SU-DHL-6 (cell line): ENCODE measurements at regions not wholly inside any gene's neighbourhood (a gene's known extent, or its start where the extent isn't known, plus 50 kb on each side); places are given as distances from the start of the nearest gene placed in this dataset.

Experiments
- H2AFZ ChIP-seq: fragments of 200-600 bp; sonication (generic); 2 replicates; pipeline ENCODE4 v1.6.1; 2014; ENCODE audit warnings: low read depth, mild to moderate bottlenecking, moderate library complexity, mixed read lengths, antibody characterized with exemption, low read length; ENCODE audit not compliant: severe bottlenecking
- H3F3A ChIP-seq: fragments of 200-600 bp; shearing (Covaris generic); 2 replicates; pipeline ENCODE4 v1.6.0; 2016; ENCODE audit warnings: antibody characterized with exemption, mild to moderate bottlenecking; ENCODE audit not compliant: insufficient read depth
- H3K27ac ChIP-seq: fragments of 200-600 bp; sonication (generic); 2 replicates; pipeline ENCODE4 v1.5.1; 2016; ENCODE audit warnings: low read depth, mild to moderate bottlenecking, low read length, moderate library complexity, mixed read lengths
- H3K27me3 ChIP-seq: fragments of 200-600 bp; sonication (generic), shearing (Covaris generic); 2 replicates; pipeline ENCODE4 v1.6.0; 2014; ENCODE audit warnings: mild to moderate bottlenecking, low read length
- H3K36me3 ChIP-seq: fragments of 200-600 bp; sonication (generic); 2 replicates; pipeline ENCODE4 v1.6.1; 2014; ENCODE audit warnings: mild to moderate bottlenecking, low read length, mixed read lengths
- H3K4me2 ChIP-seq: fragments of 300-600, 200-600 bp; shearing (Covaris generic), sonication (generic); 2 replicates; pipeline ENCODE4 v1.6.0; 2014; ENCODE audit warnings: low read length, low read depth, mild to moderate bottlenecking; ENCODE audit not compliant: poor library complexity, severe bottlenecking
- H3K4me3 ChIP-seq: fragments of 200-600 bp; sonication (generic); 2 replicates; pipeline ENCODE4 v1.5.1; 2014; ENCODE audit warnings: antibody characterized with exemption, low read length, mild to moderate bottlenecking, mixed read lengths; ENCODE audit not compliant: insufficient read depth, poor library complexity, severe bottlenecking
- H3K79me2 ChIP-seq: fragments of 200-600 bp; sonication (generic); 2 replicates; pipeline ENCODE4 v1.6.1; 2014; ENCODE audit warnings: mild to moderate bottlenecking, low read length, moderate library complexity; ENCODE audit not compliant: insufficient read depth
- H3K9ac ChIP-seq: fragments of 200-600 bp; sonication (generic); 2 replicates; pipeline ENCODE4 v1.7.0; 2014; ENCODE audit warnings: mild to moderate bottlenecking, low read length
- H3K9me2 ChIP-seq: fragments of 200-600 bp; sonication (generic); replicated peaks from 2 replicates; pipeline ENCODE4 v1.6.1; 2014; ENCODE audit warnings: low read length; ENCODE audit not compliant: insufficient read depth
- H3K9me3 ChIP-seq: fragments of 200-600 bp; sonication (generic); 2 replicates; pipeline ENCODE4 v1.6.1; 2014; ENCODE audit warnings: low read length, mixed read lengths; ENCODE audit not compliant: insufficient read depth
- H4K20me1 ChIP-seq: fragments of 200-600 bp; sonication (generic); 2 replicates; pipeline ENCODE4 v1.6.1; 2014; ENCODE audit warnings: low read depth, mild to moderate bottlenecking, antibody characterized with exemption, low read length, moderate library complexity, mixed read lengths
- CTCF ChIP-seq: fragments of 200-600 bp; sonication (generic); IDR thresholded peaks from one replicate; pipeline ENCODE4 v1.5.1; 2017; ENCODE audit warnings: antibody characterized with exemption, mild to moderate bottlenecking, low read length, moderate library complexity; ENCODE audit not compliant: insufficient read depth, poor library complexity, severe bottlenecking
- EZH2phosphoT487 ChIP-seq: fragments of 200-600 bp; sonication (generic), shearing (Covaris generic); conservative IDR thresholded peaks from 2 replicates; pipeline ENCODE4 v1.6.1; 2018; ENCODE audit warnings: mild to moderate bottlenecking, antibody characterized with exemption, low read length, moderate library complexity, mixed read lengths

- H3K36me3 ChIP-seq = no peaks in the 10 kb centered on the region
- H4K20me1 ChIP-seq = no peaks in the 10 kb centered on the region
- no peak overlapping the region for H3K27ac ChIP-seq
- H3K4me2 ChIP-seq = no peak overlapping the region
- H3K9me2 ChIP-seq = no peaks in the 10 kb centered on the region; the same call in 1 of the 2 replicates
- H2AFZ ChIP-seq = no peak overlapping the region
- no peaks in the 10 kb centered on the region for H3F3A ChIP-seq
- no peak overlapping the region for H3K9ac ChIP-seq
- no peaks in the 10 kb centered on the region for H3K9me3 ChIP-seq
- H3K4me3 ChIP-seq = no peak overlapping the region
- H3K27me3 ChIP-seq = no peaks in the 10 kb centered on the region
- no peaks in the 10 kb centered on the region for H3K79me2 ChIP-seq
- TF ChIP-seq CTCF (no peak), EZH2phosphoT487 (no peak)
Measured at GRCh38 chr18:30819619-30820018, 222.9 kb downstream of the DSC3 start.

- H2AFZ ChIP-seq = no peak overlapping the region
Measured at GRCh38 chr18:30814446-30814845, 228.1 kb downstream of the DSC3 start.

GRCh38 chr18:30811580-30811979 lies 231.0 kb downstream of the DSC3 start:
- no peaks in the 10 kb centered on the region for H3K9me2 ChIP-seq
- H3K4me3 ChIP-seq = no peak overlapping the region
- H3K79me2 ChIP-seq = no peaks in the 10 kb centered on the region
- H2AFZ ChIP-seq = no peak overlapping the region
- H3K9ac ChIP-seq = no peak overlapping the region
- TF ChIP-seq CTCF = no peak
- TF ChIP-seq EZH2phosphoT487 = no peak
- no peaks in the 10 kb centered on the region for H3K27me3 ChIP-seq
- no peaks in the 10 kb centered on the region for H3F3A ChIP-seq
- H3K27ac ChIP-seq = no peak overlapping the region
- H3K36me3 ChIP-seq = no peaks in the 10 kb centered on the region
- no peaks in the 10 kb centered on the region for H4K20me1 ChIP-seq
- no peak overlapping the region for H3K4me2 ChIP-seq
- no peaks in the 10 kb centered on the region for H3K9me3 ChIP-seq

More at GRCh38 chr18:30814446-30814845, 228.1 kb downstream of the DSC3 start:
- Histone ChIP-seq H3F3A (no peaks in the 10 kb centered on the region), H3K27me3 (no peaks in the 10 kb centered on the region), H3K36me3 (no peaks in the 10 kb centered on the region), H3K4me2 (no peak overlapping the region), H3K9ac (no peak overlapping the region), H3K79me2 (no peaks in the 10 kb centered on the region), H4K20me1 (no peaks in the 10 kb centered on the region), H3K27ac (no peak overlapping the region), H3K9me3 (no peaks in the 10 kb centered on the region), H3K9me2 (no peaks in the 10 kb centered on the region; the same call in 1 of the 2 replicates), H3K4me3 (no peak overlapping the region)
- no peak for TF ChIP-seq EZH2phosphoT487
- no peak for TF ChIP-seq CTCF

- H3F3A ChIP-seq = no peaks in the 10 kb centered on the region
- H2AFZ ChIP-seq = no peak overlapping the region
- no peak overlapping the region for H3K4me2 ChIP-seq
- no peak overlapping the region for H3K4me3 ChIP-seq
- H3K27ac ChIP-seq = no peak overlapping the region
- TF ChIP-seq EZH2phosphoT487 = no peak
- no peaks in the 10 kb centered on the region for H3K27me3 ChIP-seq
- no peaks in the 10 kb centered on the region for H4K20me1 ChIP-seq
- H3K9me3 ChIP-seq = no peaks in the 10 kb centered on the region
- H3K9ac ChIP-seq = no peak overlapping the region
- H3K9me2 ChIP-seq = no peaks in the 10 kb centered on the region
- no peaks in the 10 kb centered on the region for H3K36me3 ChIP-seq
- H3K79me2 ChIP-seq = no peaks in the 10 kb centered on the region
Measured at GRCh38 chr18:30810580-30810979, 232.0 kb downstream of the DSC3 start.
